ENCODE measurements at regions not wholly inside any gene's neighbourhood (a gene's known extent, or its start where the extent isn't known, plus 50 kb on each side); places are given as distances from the start of the nearest gene placed in this dataset.
"Not testable (repeated sequence)": the region's sequence is repeated elsewhere in the genome, so short reads cannot be mapped to it uniquely, and the experiment has no call there.

DNA sequence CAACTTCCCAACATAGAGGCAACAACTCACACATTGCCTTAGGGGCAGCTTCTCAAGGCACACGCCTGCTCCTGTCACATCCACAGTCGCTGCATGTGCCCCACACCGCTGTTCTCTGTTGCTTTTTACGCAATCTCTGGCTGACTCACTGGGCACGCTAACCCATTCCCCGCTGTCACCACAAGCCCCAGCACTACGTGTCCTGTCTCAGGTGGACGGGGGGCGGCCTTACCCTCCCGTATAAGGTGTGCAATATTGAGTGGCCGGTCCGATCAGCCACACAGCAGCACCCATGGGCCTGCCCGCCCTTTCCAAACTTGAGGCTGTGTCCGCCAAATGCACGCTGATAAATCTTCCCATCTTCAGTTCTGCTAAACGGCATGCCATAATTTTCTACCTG lies 75.5 kb upstream of the TNK2 start:
- not testable (repeated sequence) for H3K27me3 Mint-ChIP-seq, H3K4me1 Mint-ChIP-seq, H3K36me3 Mint-ChIP-seq, H3K27ac Mint-ChIP-seq, H3K4me3 Mint-ChIP-seq, H3K9me3 Mint-ChIP-seq

DNA sequence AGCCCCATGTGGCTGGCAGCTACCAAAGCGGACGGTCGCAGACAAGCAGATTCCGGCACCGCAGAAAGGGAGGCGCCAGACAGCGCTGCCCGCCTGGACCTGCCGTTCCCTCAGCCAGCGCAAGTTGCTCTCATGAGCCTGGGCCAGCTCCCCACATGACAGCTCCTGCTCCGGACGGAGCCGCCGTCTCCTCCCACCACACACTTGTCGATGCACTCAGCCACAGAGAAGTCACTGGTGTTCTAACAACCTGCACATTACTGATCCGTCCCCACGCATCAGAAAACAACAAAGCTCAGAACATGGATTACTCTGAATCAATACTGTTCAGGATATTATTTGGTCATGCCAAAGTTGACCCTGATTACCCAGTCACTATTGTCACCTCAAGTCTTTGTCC lies 74.4 kb upstream of the TNK2 start:
- not testable (repeated sequence) for H3K4me1 Mint-ChIP-seq

DNA sequence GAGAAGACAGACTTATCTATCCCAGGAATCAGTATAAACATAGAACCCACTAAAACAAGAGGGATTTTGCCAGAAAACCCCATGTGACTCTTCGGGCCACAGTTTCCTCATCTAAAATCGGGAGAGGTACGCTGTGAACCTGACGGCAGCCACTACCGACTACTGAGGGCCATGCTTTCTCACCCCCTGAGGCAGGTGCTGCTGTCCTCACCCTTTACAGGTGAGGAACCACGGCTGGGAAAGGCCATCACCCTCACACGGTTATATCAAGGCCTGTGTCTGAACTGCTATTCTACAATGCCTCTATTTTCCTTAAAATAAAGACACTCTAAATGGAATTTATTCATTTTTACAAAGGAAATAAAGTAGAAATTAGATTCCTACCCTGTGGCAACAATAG lies 73.4 kb upstream of the TNK2 start:
- H3K4me3 Mint-ChIP-seq, H3K4me1 Mint-ChIP-seq, H3K27ac Mint-ChIP-seq, H3K27me3 Mint-ChIP-seq, H3K36me3 Mint-ChIP-seq, H3K9me3 Mint-ChIP-seq: not testable (repeated sequence)

More for the DNA sequence above, 74.4 kb upstream of the TNK2 start:
- H3K4me3 Mint-ChIP-seq, H3K27me3 Mint-ChIP-seq, H3K9me3 Mint-ChIP-seq, H3K27ac Mint-ChIP-seq, H3K36me3 Mint-ChIP-seq: not testable (repeated sequence)

DNA sequence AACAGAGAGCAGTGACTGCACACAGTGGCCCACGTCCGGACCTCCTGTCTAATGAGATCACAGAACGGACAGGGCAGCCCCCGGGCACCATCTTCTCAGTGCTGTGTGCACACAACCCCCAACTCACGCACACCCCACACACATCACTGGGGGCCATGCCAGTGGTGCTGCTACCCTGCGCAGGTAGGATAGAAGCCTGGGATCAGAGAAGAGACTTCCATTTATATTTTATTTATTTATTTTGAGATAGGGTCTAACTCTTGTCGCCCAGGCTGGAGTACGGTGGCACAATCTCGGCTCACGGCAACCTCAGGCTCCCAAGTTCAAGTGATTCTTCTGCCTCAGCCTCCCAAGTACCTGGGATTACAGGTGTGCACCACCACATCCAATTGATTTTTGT lies 71.5 kb upstream of the TNK2 start:
- H3K4me3 Mint-ChIP-seq, H3K27me3 Mint-ChIP-seq, H3K9me3 Mint-ChIP-seq, H3K4me1 Mint-ChIP-seq, H3K36me3 Mint-ChIP-seq, H3K27ac Mint-ChIP-seq: not testable (repeated sequence)

DNA sequence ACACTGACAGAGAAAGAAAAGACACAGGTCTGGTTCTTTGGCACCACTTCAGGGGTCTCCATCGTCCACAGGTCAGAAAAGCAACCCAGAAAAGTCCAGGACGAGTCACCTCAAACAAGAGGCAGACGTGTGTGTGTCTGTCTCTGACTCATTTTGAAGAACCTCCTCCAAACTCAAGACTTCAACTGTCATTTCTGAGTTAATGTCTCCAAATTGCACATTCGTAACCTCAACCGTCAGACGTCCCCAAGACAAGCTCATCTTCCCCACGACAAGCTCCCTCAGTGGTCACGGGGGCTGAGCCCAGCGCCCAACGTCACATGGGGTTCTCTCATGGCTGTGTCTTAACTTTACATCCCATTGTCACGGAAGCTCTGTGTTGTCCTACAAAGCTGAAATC lies 70.2 kb upstream of the TNK2 start:
- H3K4me3 Mint-ChIP-seq, H3K27me3 Mint-ChIP-seq, H3K9me3 Mint-ChIP-seq, H3K4me1 Mint-ChIP-seq, H3K27ac Mint-ChIP-seq, H3K36me3 Mint-ChIP-seq: not testable (repeated sequence)

DNA sequence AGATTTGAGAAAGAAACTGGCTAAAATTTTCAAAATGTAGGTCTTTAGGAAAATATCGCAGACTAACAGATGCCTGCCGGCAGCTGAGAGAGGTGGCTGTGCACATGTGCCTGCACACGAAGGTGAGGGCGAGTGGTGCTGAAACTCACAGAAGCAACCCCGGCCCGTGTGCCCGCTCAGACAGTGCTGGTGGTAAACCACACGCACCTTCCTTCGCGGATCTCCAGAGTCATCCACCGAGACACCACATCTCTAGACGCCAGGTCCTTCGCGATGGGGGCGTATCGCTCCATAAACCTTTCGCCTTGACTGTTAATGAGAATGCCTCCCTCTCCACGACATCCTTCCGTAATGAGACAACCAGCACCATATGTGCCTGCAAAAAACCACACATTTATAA lies 68.5 kb upstream of the TNK2 start:
- not testable (repeated sequence) for H3K4me1 Mint-ChIP-seq, H3K27ac Mint-ChIP-seq, H3K9me3 Mint-ChIP-seq, H3K27me3 Mint-ChIP-seq, H3K36me3 Mint-ChIP-seq, H3K4me3 Mint-ChIP-seq

DNA sequence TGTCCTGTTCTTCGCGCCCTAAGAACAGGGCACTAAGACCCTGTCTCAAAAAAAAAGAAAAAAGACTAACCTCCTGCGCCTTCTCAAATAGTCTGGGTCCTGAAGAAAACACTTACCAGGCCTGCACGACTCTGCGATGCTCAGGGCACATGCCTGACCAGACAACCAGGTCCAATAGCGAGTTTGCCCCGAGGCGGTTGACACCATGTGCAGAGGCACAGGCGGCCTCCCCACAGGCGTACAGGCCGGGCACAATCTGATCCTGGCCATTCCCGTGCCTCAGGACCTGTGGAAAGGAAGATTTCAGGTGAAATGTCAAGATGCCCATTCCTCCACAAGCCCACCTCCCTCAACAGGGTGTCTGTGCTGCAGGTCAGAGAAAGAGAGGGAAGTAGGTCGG lies 65.9 kb upstream of the TNK2 start:
- H3K9me3 Mint-ChIP-seq, H3K36me3 Mint-ChIP-seq, H3K4me3 Mint-ChIP-seq, H3K27me3 Mint-ChIP-seq, H3K4me1 Mint-ChIP-seq, H3K27ac Mint-ChIP-seq: not testable (repeated sequence)

DNA sequence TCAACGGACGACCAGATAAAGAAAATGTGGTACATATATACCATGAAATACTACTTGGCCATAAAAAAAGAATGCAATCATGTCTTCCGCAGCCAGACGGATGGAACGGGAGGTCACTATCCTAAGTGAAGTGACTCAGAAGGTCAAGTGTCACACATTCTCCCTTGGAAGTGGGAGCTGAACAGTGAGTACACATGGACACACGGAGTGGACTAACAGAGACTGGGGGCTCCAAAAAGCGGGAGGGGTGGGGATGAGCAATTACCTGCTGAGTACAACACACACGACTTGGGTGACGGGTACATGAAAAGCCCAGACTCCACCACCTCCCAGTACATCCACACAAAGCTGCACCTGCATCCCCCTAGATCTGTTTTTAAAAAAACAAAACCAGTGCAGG lies 62.5 kb upstream of the TNK2 start:
- not testable (repeated sequence) for H3K9me3 Mint-ChIP-seq, H3K4me1 Mint-ChIP-seq, H3K27me3 Mint-ChIP-seq, H3K27ac Mint-ChIP-seq, H3K36me3 Mint-ChIP-seq, H3K4me3 Mint-ChIP-seq

DNA sequence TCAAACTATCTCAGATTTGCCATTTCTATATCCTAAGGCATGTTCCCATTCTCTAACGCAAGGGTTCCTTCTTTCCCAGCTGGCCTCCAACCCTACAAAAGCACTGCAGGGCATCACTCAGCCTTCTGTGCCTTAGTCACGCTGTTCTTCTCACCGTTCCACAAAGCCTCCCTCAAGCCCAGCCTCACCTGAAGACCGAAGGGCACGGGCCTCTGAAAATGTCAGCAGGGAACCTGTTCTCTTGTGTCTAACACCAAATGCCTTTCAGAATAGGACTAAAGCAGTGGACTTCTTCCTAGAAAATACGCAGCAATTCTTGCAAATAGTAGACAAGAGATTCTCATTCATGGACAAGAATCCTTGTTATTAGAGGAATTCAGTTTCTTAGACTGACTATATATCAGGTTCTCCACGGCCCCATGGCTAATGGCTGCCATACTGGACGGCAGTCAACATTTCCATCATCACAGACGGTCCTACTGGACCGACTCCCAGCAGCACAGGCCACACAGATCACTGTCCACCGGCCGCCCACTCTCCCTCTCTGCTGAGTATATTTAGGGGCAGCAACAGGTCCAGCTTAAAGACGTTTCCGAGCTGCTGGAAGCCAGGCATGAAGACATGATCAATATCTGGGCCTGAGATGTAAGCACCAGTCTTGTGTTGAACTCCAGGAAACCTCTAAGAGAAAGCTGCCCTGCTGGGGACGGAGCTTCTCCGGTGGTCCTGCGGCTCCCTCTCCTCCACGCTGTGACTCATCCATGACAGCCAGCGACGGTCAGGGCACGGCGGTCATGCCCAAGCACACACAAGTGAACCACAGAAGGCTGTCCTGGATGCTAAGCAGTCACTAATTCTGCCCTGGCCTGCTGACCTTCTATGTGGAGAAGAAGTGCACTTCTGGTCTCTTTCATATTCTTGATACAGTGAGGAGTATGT lies 61.8 kb upstream of the TNK2 start:
- not testable (repeated sequence) for H3K27me3 Mint-ChIP-seq, H3K36me3 Mint-ChIP-seq

DNA sequence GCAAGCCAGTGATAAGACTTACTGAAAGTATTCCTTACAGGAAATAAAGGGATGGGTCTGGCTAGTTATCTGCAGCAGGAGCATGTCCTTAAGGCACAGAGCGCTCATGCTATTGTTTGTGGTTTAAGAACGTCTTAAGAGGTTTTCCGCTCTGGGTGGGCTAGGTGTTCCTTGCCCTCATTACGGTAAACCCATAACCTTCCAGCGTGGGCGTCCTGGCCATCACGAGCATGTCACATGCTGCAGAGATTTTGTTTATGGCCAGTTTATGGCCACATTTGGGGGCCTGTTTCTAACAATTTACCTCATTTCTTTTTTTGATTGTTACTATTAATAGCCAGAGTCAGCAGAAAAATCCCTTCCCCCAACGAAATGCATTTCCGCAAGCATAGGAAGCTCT lies 61.0 kb upstream of the TNK2 start:
- not testable (repeated sequence) for H3K4me1 Mint-ChIP-seq, H3K9me3 Mint-ChIP-seq

More for the DNA sequence above, 61.8 kb upstream of the TNK2 start:
- H3K27ac Mint-ChIP-seq, H3K4me3 Mint-ChIP-seq, H3K9me3 Mint-ChIP-seq, H3K4me1 Mint-ChIP-seq: not testable (repeated sequence)

DNA sequence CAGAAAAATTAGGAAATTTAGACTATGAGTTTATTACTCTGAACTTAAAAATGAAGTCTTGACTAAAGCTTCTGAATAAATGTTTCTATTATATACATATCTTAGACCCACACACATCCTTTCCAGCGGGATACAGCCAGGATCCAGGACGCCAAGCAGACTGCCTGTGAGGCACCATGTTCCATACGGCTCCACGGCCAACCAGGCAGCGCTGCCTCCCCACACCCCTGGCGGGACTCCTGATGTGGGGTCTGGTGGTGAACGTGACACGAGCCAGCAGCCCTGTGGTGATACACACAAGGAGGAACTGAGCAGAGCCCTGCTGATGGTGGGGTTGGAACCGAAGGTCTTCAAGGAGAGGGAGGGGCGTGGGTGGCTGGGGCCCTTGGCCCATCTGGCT lies 59.8 kb upstream of the TNK2 start:
- H3K4me3 Mint-ChIP-seq, H3K27me3 Mint-ChIP-seq, H3K9me3 Mint-ChIP-seq, H3K36me3 Mint-ChIP-seq, H3K4me1 Mint-ChIP-seq, H3K27ac Mint-ChIP-seq: not testable (repeated sequence)

More for the DNA sequence above, 61.0 kb upstream of the TNK2 start:
- H3K27me3 Mint-ChIP-seq, H3K27ac Mint-ChIP-seq, H3K4me3 Mint-ChIP-seq, H3K36me3 Mint-ChIP-seq: not testable (repeated sequence)

DNA sequence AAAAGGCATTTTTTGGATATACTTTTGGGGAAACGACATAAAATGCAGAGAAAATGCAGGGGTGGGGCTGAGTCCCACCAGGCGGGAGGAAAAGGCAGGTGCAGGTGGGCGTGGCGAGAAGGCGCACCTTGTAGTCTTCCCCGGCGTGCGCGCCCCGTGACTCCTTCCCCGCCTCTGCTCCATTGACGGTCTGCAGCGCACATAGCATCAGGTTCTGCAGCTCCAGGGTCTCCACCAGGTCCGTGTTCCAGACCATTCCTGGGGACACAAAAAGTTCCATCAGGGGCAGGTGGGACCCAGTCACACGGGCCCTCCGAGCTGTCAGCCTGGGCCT lies 59.0 kb upstream of the TNK2 start:
- H3K36me3 Mint-ChIP-seq, H3K27me3 Mint-ChIP-seq, H3K4me3 Mint-ChIP-seq, H3K4me1 Mint-ChIP-seq, H3K9me3 Mint-ChIP-seq, H3K27ac Mint-ChIP-seq: not testable (repeated sequence)

DNA sequence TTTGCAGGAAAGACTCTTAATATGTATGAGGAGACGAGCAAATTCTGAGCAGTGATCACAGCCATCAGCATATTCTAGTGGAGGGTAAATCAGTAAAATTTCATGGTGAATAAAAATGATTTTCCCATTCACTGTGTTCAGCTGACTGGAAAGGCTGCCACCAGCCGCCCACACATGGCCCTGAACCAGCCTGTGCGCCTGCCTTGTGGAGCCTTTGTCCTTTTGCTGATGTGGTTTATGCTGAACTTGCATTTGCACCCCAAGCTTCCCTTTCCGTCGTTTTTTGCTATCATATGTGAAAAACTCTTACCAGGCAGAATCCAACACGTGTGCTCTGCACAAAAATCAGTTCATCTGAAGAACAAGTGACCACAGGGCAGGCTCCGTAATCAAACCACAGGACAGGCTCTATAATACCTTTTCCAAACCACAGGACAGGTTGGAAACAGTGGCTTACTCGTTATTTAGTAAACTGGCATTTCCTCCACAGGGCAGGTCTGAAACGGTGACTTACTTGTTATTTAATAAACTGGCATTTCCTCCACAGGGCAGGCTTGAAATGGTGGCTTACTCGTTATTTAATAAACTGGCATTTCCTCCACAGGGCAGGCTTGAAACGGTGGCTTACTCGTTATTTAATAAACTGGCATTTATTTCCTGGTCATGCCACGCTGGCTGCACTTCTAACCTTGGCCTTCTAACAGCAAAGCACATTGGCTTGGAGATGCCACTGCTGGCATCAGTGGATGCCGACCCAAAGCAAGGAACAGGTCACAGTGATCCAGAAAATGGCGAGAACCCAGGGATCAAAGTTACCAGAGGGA lies 58.4 kb upstream of the TNK2 start:
- not testable (repeated sequence) for H3K27me3 Mint-ChIP-seq, H3K4me1 Mint-ChIP-seq, H3K27ac Mint-ChIP-seq, H3K4me3 Mint-ChIP-seq, H3K9me3 Mint-ChIP-seq, H3K36me3 Mint-ChIP-seq

DNA sequence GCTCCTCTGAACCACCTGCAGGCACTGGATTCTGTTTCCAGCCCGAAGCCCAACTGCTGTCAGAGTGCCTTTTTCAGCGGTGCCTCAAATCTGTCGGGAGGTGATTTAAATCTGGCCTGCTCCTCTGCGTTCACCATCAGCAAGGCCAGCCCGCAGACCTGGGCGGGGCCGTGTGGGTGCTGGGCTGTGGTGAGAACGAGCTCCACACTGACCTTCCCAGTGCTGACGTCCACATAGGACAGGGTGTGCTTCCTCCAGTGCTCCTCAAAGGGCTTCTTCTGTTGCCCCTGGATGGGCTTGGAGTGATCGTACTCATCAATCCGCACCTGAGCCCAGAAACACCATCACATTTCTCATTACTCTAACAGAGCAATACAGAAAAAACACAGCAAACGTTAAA lies 56.9 kb upstream of the TNK2 start:
- H3K4me1 Mint-ChIP-seq, H3K36me3 Mint-ChIP-seq, H3K27me3 Mint-ChIP-seq, H3K9me3 Mint-ChIP-seq, H3K4me3 Mint-ChIP-seq: not testable (repeated sequence)
- peak overlapping the region in 1 of 3 donors; percentile 57 for H3K27ac Mint-ChIP-seq

DNA sequence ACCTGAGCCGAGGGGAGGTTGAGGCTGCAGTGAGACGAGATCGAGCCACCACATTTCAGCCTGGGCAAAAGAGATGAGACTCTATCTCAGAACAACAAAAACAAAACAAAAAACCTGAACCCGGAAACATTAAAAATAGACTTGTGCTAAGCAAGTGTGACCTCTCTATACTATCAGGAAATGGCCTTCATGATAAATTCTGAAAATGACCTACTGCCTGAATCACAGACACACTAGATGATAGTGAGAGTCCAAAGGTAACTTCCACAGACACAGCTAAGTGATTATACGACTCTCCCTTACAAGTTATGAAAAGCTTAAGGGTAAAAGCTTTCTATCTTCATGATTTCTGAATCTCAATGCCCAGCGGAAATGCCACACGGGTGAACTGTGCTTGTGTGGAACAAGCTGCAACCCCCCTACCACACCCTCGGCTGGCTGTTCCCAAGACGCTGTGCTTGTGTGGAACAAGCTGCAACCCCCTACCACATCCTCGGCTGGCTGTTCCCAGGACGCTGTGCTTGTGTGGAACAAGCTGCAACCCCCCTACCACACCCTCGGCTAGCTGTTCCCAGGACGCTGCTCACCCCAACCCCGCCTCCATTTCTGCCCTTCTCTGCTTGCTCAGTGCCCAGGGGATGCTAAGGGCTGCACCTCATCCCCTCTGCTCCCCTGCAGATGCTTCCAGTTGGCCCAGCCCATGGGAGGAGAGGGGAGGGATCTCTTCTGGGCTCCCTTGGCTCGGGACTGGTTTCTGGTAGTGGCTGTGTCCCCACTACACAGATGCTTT lies 56.2 kb upstream of the TNK2 start:
- not testable (repeated sequence) for H3K4me1 Mint-ChIP-seq, H3K36me3 Mint-ChIP-seq, H3K9me3 Mint-ChIP-seq, H3K4me3 Mint-ChIP-seq, H3K27me3 Mint-ChIP-seq
- H3K27ac Mint-ChIP-seq: peak overlapping the region in 1 of 3 donors; percentile 57

DNA sequence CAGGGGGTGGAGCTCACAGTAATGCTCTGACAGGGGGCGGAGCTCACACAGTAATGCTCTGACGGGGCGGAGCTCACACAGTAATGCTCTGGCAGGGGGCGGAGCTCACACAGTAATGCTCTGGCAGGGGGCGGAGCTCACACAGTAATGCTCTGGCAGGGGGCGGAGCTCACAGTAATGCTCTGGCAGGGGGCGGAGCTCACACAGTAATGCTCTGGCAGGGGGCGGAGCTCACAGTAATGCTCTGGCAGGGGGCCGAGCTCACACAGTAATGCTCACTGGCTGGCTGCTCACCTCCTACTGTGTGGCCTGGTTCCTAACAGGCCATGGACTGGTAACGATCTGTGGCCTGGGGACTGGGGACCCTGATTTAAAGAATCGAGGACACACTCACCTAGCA lies 53.9 kb upstream of the TNK2 start:
- H3K27me3 Mint-ChIP-seq, H3K27ac Mint-ChIP-seq, H3K36me3 Mint-ChIP-seq, H3K4me3 Mint-ChIP-seq, H3K4me1 Mint-ChIP-seq, H3K9me3 Mint-ChIP-seq: not testable (repeated sequence)

Data from IgD-negative memory B cell (primary cell).